ENCODE measurements at regions not wholly inside any gene's neighbourhood (a gene's known extent, or its start where the extent isn't known, plus 50 kb on each side); places are given as distances from the start of the nearest gene placed in this dataset.

DNA sequence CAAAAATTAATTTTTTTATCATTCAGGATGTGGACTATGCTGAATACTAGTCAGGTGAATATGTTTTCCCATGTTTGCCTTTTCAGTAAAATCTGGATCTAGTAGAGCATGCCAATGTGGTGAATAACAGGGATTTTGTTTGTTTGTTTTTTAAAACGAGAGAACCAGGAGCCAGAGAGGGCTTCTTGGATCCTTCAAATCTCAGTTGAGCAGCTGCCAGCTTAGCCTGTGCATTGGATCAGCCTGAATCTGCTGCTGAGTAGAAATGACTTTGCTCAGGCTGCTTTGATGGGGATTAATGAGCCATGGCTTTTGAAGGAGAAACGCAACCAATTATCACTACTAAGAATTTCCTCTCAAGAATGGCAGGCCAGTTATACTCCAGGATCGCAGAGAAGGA is 493.8 kb downstream of the ARL4A start:
- Histone ChIP-seq H3K4me1 (replicated peaks in 1 of 2) (peaks cover 4 to 23% of the 10 kb centered on the region in 2 donors), H3K27ac (no peak overlapping the region), H3K4me3 (no peak overlapping the region)
- ATAC-seq (replicated peaks in 6 of 8), result peak in 1 of 8 experiments; percentile 19
- in situ Hi-C loops (cut with MboI; ENCODE audit: low pct_unique_long_range_greater_than_20kb in 2 of 9, low sequenced_read_pairs in 9 of 9, unreplicated experiment in 9 of 9), result no loop called here
- WGBS, 10 experiments, result 0 to 86% (median 23%) methylated on average over 1 to 3 of the region's 3 CpGs

DNA sequence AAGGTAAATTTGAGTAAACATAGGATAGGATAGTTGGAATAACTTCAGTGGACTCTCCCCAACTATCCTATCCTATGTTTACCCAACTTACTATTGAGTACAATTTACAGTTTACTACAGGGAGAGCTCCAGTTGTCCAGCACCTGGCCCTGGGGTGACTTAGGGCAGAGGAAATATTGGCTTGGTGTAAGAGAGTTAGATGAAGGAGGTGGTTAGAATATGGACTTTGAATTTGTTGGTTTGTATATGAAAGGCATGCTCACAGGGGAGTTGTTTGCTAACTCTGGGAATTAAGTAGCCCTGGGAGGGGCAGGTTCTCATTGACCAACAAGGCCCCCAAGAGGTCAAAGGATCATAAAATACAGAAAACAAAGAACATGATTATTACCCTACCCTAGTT is 497.7 kb downstream of the ARL4A start:
- no peak overlapping the region for H3K4me3 ChIP-seq
- no peak overlapping the region for H3K27ac ChIP-seq
- no peak for ATAC-seq (replicated peaks in 6 of 8)
- H3K4me1 ChIP-seq (replicated peaks in 1 of 2), result peaks cover 0 to 11% of the 10 kb centered on the region in 2 donors
- in situ Hi-C loops (cut with MboI; ENCODE audit: low pct_unique_long_range_greater_than_20kb in 2 of 9, low sequenced_read_pairs in 9 of 9, unreplicated experiment in 9 of 9), result no loop called here

DNA sequence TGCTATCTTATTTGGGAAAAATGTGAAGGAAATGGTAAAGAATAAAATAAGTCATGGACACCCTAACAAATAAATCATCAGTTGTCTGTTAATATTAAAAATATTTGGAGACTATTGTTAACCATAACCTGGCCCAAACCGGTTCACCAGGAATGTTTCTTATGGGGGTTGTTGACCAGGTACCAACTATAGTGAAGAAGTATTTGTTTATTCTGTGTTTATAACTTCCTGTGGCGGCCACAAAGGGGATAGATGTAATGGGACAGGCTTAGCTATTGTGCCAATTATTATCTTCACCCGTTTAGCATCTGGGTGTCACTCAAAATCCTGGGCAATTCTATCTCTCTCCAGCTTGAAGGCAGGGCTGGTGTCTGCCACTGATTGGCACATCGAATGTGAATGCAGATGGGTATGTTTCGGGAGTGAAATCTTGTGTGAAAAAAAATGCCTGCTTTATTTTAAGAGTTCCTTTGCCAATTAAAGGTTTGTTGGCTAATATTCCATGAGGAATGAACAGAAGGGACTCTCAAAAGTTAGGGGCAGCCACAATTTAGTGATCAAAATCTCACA is 500.9 kb downstream of the ARL4A start:
- Histone ChIP-seq H3K4me1 (replicated peaks in 1 of 2) (no peaks in the 10 kb centered on the region), H3K27ac (no peak overlapping the region), H3K4me3 (no peak overlapping the region)
- in situ Hi-C loops (cut with MboI; ENCODE audit: low pct_unique_long_range_greater_than_20kb in 2 of 9, low sequenced_read_pairs in 9 of 9, unreplicated experiment in 9 of 9), result no loop called here
- WGBS, 10 experiments, result 45 to 96% (median 83%) methylated on average over 2 to 5 of the region's 5 CpGs; no CpG with 5 or more reads in 2 of the 10 experiments
- no peak for ATAC-seq (replicated peaks in 6 of 8)

DNA sequence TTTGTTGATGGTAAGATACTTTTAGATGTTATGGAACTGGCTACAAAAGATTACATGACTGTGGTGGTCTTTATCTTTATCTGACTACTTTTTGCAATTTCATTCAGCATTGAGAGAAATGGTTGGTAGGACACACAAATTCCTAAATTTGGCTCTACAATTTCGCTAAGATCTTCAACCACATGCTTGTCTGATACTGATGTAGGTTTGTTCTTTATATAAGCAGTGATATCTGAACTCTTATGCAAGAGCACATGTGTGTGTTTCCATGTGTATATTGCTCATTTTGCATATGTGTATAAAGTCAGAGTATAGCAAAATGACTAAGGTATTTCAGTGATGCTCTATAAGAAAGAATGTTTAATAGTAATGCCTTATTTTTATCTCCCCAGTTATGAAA is 501.5 kb downstream of the ARL4A start:
- no peaks in the 10 kb centered on the region for H3K4me1 ChIP-seq (replicated peaks in 1 of 2)
- in situ Hi-C loops (cut with MboI; ENCODE audit: low pct_unique_long_range_greater_than_20kb in 2 of 9, low sequenced_read_pairs in 9 of 9, unreplicated experiment in 9 of 9), result no loop called here
- H3K4me3 ChIP-seq, result no peak overlapping the region
- 20 to 100% (median 77%) methylated on average over 1 of the region's 1 CpG; no CpG with 5 or more reads in 2 of the 10 experiments for WGBS, 10 experiments
- no peak overlapping the region for H3K27ac ChIP-seq
- ATAC-seq (replicated peaks in 6 of 8), result no peak

- no peak overlapping the region for H3K4me3 ChIP-seq
- peak in 2 of 8 experiments; percentile 29 to 48 for ATAC-seq (replicated peaks in 6 of 8)
- 0 to 100% (median 76%) methylated on average over 1 to 2 of the region's 2 CpGs; no CpG with 5 or more reads in 2 of the 10 experiments for WGBS, 10 experiments
- in situ Hi-C loops (cut with MboI; ENCODE audit: low pct_unique_long_range_greater_than_20kb in 2 of 9, low sequenced_read_pairs in 9 of 9, unreplicated experiment in 9 of 9), result no loop called here
- no peak overlapping the region for H3K27ac ChIP-seq
- no peaks in the 10 kb centered on the region for H3K4me1 ChIP-seq (replicated peaks in 1 of 2)
Measured at GRCh38 chr7:13189668-13190067, 502.2 kb downstream of the ARL4A start.

GRCh38 chr7:13197501-13197900 is 510.1 kb downstream of the ARL4A start:
- in situ Hi-C loops (cut with MboI; ENCODE audit: low pct_unique_long_range_greater_than_20kb in 2 of 9, low sequenced_read_pairs in 9 of 9, unreplicated experiment in 9 of 9), result no loop called here
- WGBS, 10 experiments, result 0 to 100% (median 71%) methylated on average over 1 to 2 of the region's 2 CpGs; no CpG with 5 or more reads in 1 of the 10 experiments
- no peak overlapping the region for H3K27ac ChIP-seq
- H3K4me3 ChIP-seq, result no peak overlapping the region
- no peaks in the 10 kb centered on the region for H3K4me1 ChIP-seq (replicated peaks in 1 of 2)
- ATAC-seq (replicated peaks in 6 of 8), result no peak

DNA sequence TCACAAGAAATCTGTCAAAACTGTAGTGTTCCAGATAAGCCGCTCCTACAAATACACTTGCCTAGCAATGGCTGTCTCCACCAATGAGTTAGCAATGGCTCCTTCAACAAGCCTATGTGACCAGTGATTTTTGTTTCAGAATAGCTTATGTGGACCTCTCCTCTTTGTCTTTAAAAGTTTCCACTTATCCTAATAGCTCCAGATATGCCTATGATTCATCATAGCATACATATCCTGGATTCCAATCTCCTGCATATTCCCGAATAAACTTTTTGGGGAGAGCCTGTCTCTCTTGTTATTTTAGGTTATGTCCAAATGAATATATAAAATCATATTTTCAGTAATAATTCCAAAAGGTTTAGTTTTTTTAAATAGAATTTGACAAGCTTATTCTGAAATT is 510.6 kb downstream of the ARL4A start:
- H3K4me3 ChIP-seq, result no peak overlapping the region
- WGBS, 10 experiments, result 0 to 100% (median 91%) methylated on average over 1 to 2 of the region's 2 CpGs
- H3K4me1 ChIP-seq (replicated peaks in 1 of 2), result no peaks in the 10 kb centered on the region
- H3K27ac ChIP-seq, result no peak overlapping the region
- in situ Hi-C loops (cut with MboI; ENCODE audit: low pct_unique_long_range_greater_than_20kb in 2 of 9, low sequenced_read_pairs in 9 of 9, unreplicated experiment in 9 of 9), result no loop called here
- ATAC-seq (replicated peaks in 6 of 8), result peak in 2 of 8 experiments; percentile 25 to 35

GRCh38 chr7:13198727-13199126 is 511.3 kb downstream of the ARL4A start:
- ATAC-seq (replicated peaks in 6 of 8), result peak in 2 of 8 experiments; percentile 28 to 48
- no peaks in the 10 kb centered on the region for H3K4me1 ChIP-seq (replicated peaks in 1 of 2)
- in situ Hi-C loops (cut with MboI; ENCODE audit: low pct_unique_long_range_greater_than_20kb in 2 of 9, low sequenced_read_pairs in 9 of 9, unreplicated experiment in 9 of 9), result no loop called here
- no peak overlapping the region for H3K4me3 ChIP-seq
- 0 to 83% (median 54%) methylated on average over 1 to 2 of the region's 2 CpGs; no CpG with 5 or more reads in 2 of the 10 experiments for WGBS, 10 experiments
- no peak overlapping the region for H3K27ac ChIP-seq

- WGBS, 10 experiments, result 0 to 100% (median 75%) methylated on average over 1 of the region's 1 CpG; no CpG with 5 or more reads in 2 of the 10 experiments
- H3K27ac ChIP-seq, result no peak overlapping the region
- H3K4me3 ChIP-seq, result no peak overlapping the region
Measured at GRCh38 chr7:13201628-13202027, 514.2 kb downstream of the ARL4A start.

GRCh38 chr7:13217768-13218167 is 530.3 kb downstream of the ARL4A start:
- in situ Hi-C loops (cut with MboI; ENCODE audit: low pct_unique_long_range_greater_than_20kb in 2 of 9, low sequenced_read_pairs in 9 of 9, unreplicated experiment in 9 of 9), result no loop called here
- H3K27ac ChIP-seq, result no peak overlapping the region
- WGBS, 10 experiments, result 0 to 78% (median 38%) methylated on average over 1 of the region's 1 CpG; no CpG with 5 or more reads in 3 of the 10 experiments
- H3K4me3 ChIP-seq, result no peak overlapping the region
- H3K4me1 ChIP-seq (replicated peaks in 1 of 2), result no peaks in the 10 kb centered on the region
- ATAC-seq (replicated peaks in 6 of 8), result no peak

More at GRCh38 chr7:13201628-13202027, 514.2 kb downstream of the ARL4A start:
- no peak for ATAC-seq (replicated peaks in 6 of 8)
- in situ Hi-C loops (cut with MboI; ENCODE audit: low pct_unique_long_range_greater_than_20kb in 2 of 9, low sequenced_read_pairs in 9 of 9, unreplicated experiment in 9 of 9), result no loop called here
- H3K4me1 ChIP-seq (replicated peaks in 1 of 2), result no peaks in the 10 kb centered on the region

- in situ Hi-C loops (cut with MboI; ENCODE audit: low pct_unique_long_range_greater_than_20kb in 2 of 9, low sequenced_read_pairs in 9 of 9, unreplicated experiment in 9 of 9), result no loop called here
- no peak overlapping the region for H3K27ac ChIP-seq
- no peak overlapping the region for H3K4me3 ChIP-seq
- no peaks in the 10 kb centered on the region for H3K4me1 ChIP-seq (replicated peaks in 1 of 2)
- WGBS, 10 experiments, result 0 to 100% (median 17%) methylated on average over 1 of the region's 1 CpG; no CpG with 5 or more reads in 3 of the 10 experiments
- peak in 2 of 8 experiments; percentile 66 to 81 for ATAC-seq (replicated peaks in 6 of 8)
Measured at GRCh38 chr7:13225068-13225467, 537.6 kb downstream of the ARL4A start.

- in situ Hi-C loops (cut with MboI; ENCODE audit: low pct_unique_long_range_greater_than_20kb in 2 of 9, low sequenced_read_pairs in 9 of 9, unreplicated experiment in 9 of 9), result no loop called here
- WGBS, 10 experiments, result 29 to 100% (median 80%) methylated on average over 1 to 4 of the region's 4 CpGs
- Histone ChIP-seq H3K4me1 (replicated peaks in 1 of 2) (peaks cover 0 to 8% of the 10 kb centered on the region in 2 donors), H3K27ac (no peak overlapping the region), H3K4me3 (no peak overlapping the region)
- no peak for ATAC-seq (replicated peaks in 6 of 8)
Measured at GRCh38 chr7:13226385-13226784, 539.0 kb downstream of the ARL4A start.

- Histone ChIP-seq H3K27ac (no peak overlapping the region), H3K4me1 (replicated peaks in 1 of 2) (peaks cover 4 to 24% of the 10 kb centered on the region in 2 donors), H3K4me3 (no peak overlapping the region)
- WGBS, 10 experiments, result 11 to 100% (median 42%) methylated on average over 2 to 4 of the region's 4 CpGs
- in situ Hi-C loops (cut with MboI; ENCODE audit: low pct_unique_long_range_greater_than_20kb in 2 of 9, low sequenced_read_pairs in 9 of 9, unreplicated experiment in 9 of 9), result no loop called here
- ATAC-seq (replicated peaks in 6 of 8), result peak in 5 of 8 experiments; percentile 46 to 82 (median 78)
Measured at GRCh38 chr7:13231216-13231615, 543.8 kb downstream of the ARL4A start.

- Histone ChIP-seq H3K27ac (no peak overlapping the region), H3K4me1 (replicated peaks in 1 of 2) (peaks cover 11 to 30% of the 10 kb centered on the region in 2 donors), H3K4me3 (no peak overlapping the region)
- 38 to 83% (median 61%) methylated on average over 1 of the region's 1 CpG for WGBS, 10 experiments
- in situ Hi-C loops (cut with MboI; ENCODE audit: low pct_unique_long_range_greater_than_20kb in 2 of 9, low sequenced_read_pairs in 9 of 9, unreplicated experiment in 9 of 9), result no loop called here
- ATAC-seq (replicated peaks in 6 of 8), result peak in 1 of 8 experiments; percentile 48
Measured at GRCh38 chr7:13235436-13235835, 548.0 kb downstream of the ARL4A start.

All from motor neuron (in vitro differentiated cells).